HEK293T (cell line): ENCODE measurements at regions not wholly inside any gene's neighbourhood (a gene's known extent, or its start where the extent isn't known, plus 50 kb on each side); places are given as distances from the start of the nearest gene placed in this dataset.

Experiments used
- CTCF ChIA-PET: fragments of 350-600 bp; formaldehyde crosslinking; extraction: SDS; loops from one replicate; lab custom pipeline; 2021; ENCODE audit warnings: antibody characterized with exemption, inconsistent platforms; lab: Yijun Ruan, JAX
- POLR2A ChIA-PET: fragments of 350-600 bp; formaldehyde crosslinking; extraction: SDS; loops from one replicate; lab custom pipeline; 2020; ENCODE audit warnings: antibody characterized with exemption, inconsistent platforms; lab: Yijun Ruan, JAX
- DNase-seq: peaks from one replicate; pipeline ENCODE4 v3.0.0; 2012; ENCODE audit warnings: mixed read lengths; ENCODE audit errors: extremely low spot score
- ARNT ChIP-seq: fragments of 450-650 bp; IDR thresholded peaks from 2 replicates; pipeline ENCODE4 v1.6.1; 2017; ENCODE audit warnings: mild to moderate bottlenecking
- BHLHE40 ChIP-seq: fragments of 450-650 bp; IDR thresholded peaks from 2 replicates; pipeline ENCODE4 v1.6.1; 2016; ENCODE audit warnings: mild to moderate bottlenecking, moderate library complexity, borderline replicate concordance
- CTBP1 ChIP-seq: fragments of 450-650 bp; IDR thresholded peaks from 2 replicates; pipeline ENCODE4 v1.6.1; 2016; ENCODE audit warnings: borderline replicate concordance
- ELF4 ChIP-seq: fragments of 450-650 bp; IDR thresholded peaks from 2 replicates; pipeline ENCODE4 v1.6.1; 2017; ENCODE audit warnings: antibody characterized with exemption
- FOXA1 ChIP-seq: fragments of 450-650 bp; IDR thresholded peaks from 2 replicates; pipeline ENCODE4 v1.6.1; 2016; ENCODE audit warnings: mild to moderate bottlenecking
- FOXK2 ChIP-seq: fragments of 450-650 bp; IDR thresholded peaks from 2 replicates; pipeline ENCODE4 v1.6.1; 2016; ENCODE audit warnings: mild to moderate bottlenecking
- FOXM1 ChIP-seq: fragments of 450-650 bp; IDR thresholded peaks from 2 replicates; pipeline ENCODE4 v1.6.1; 2017; ENCODE audit warnings: mild to moderate bottlenecking, borderline replicate concordance
- HDGF ChIP-seq: fragments of 450-650 bp; IDR thresholded peaks from 2 replicates; pipeline ENCODE4 v1.6.1; 2017; ENCODE audit warnings: antibody characterized with exemption, borderline replicate concordance
- L3MBTL2 ChIP-seq: fragments of 450-650 bp; conservative IDR thresholded peaks from 2 replicates; pipeline ENCODE4 v1.6.1; 2016; ENCODE audit warnings: mild to moderate bottlenecking
- LEF1 ChIP-seq: fragments of 450-650 bp; IDR thresholded peaks from 2 replicates; pipeline ENCODE4 v1.6.1; 2017; ENCODE audit warnings: mild to moderate bottlenecking, borderline replicate concordance
- NFRKB ChIP-seq: fragments of 450-650 bp; IDR thresholded peaks from 2 replicates; pipeline ENCODE4 v1.6.1; 2016; ENCODE audit warnings: mild to moderate bottlenecking, moderate library complexity
- PKNOX1 ChIP-seq: fragments of 450-650 bp; IDR thresholded peaks from 2 replicates; pipeline ENCODE4 v1.6.1; 2016
- SP1 ChIP-seq: fragments of 450-650 bp; IDR thresholded peaks from 2 replicates; pipeline ENCODE4 v1.6.1; 2017
- SUZ12 ChIP-seq: fragments of 450-650 bp; IDR thresholded peaks from 2 replicates; pipeline ENCODE4 v1.6.1; 2016; ENCODE audit warnings: mild to moderate bottlenecking
- TARDBP ChIP-seq: fragments of 450-650 bp; IDR thresholded peaks from 2 replicates; pipeline ENCODE4 v1.6.1; 2016
- ZNF384 ChIP-seq: fragments of 450-650 bp; IDR thresholded peaks from 2 replicates; pipeline ENCODE4 v1.6.1; 2016

GRCh38 chr2:111710613-111711012 is 173.4 kb downstream of the ANAPC1 start:
- TF ChIP-seq TARDBP (no peak), FOXK2 (no peak), L3MBTL2 (no peak), NFRKB (no peak), FOXM1 (no peak), HDGF (no peak), ARNT (no peak), ELF4 (no peak), CTBP1 (no peak), PKNOX1 (no peak), ZNF384 (no peak), SP1 (no peak), LEF1 (no peak), FOXA1 (no peak)
- ChIA-PET CTCF (no interaction called here), POLR2A (no interaction called here)
- no peak for DNase-seq

DNA sequence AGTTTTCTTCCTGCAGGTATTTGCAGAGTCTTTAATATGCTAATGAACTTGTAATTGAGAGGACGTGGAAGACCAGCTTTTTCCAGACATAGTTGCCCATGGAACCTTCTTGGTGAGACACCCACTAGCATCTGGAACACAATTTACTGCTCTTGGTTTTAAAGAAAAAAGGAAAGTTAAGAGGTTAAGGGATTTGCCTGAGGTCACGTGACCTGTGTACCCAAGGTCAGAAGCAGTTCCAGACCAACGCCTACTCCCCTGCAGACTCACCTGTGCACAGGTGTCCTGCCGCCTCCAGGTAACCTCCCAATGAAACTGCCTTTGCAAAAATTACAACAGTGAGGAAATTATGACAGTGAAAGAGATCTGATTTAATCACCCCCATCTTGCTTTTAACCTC is 172.7 kb downstream of the ANAPC1 start:
- no peak for TF ChIP-seq FOXK2
- POLR2A ChIA-PET = no interaction called here
- CTCF ChIA-PET = no interaction called here
- no peak for DNase-seq

DNA sequence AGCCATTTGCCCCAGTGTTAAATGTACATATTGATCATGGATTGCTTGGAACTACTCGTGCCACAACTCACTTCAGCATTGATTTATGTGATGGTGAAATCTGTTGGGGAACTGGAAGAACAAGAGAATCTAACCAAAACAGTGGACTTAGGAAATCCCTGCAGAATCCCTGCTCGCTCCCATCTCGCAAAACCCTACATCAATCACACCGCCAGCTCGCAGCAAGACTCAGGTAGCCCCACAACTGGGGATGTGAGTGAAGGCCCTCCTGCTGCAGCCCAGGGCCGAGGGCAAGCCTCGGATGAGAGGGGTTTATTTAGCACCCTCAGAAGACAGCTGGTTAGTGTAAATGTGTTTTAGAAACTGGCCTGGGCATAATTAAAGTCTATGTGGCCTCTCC is 171.6 kb downstream of the ANAPC1 start:
- TF ChIP-seq ARNT (no peak), ELF4 (no peak), CTBP1 (no peak), HDGF (no peak), BHLHE40 (no peak), FOXA1 (no peak), NFRKB (no peak), PKNOX1 (no peak), ZNF384 (no peak), FOXK2 (no peak), SP1 (no peak), TARDBP (no peak)
- CTCF ChIA-PET = no interaction called here
- DNase-seq = no peak
- POLR2A ChIA-PET = no interaction called here

GRCh38 chr2:111712940-111713515 is 171.0 kb downstream of the ANAPC1 start:
- ChIA-PET POLR2A (no interaction called here), CTCF (no interaction called here)
- TF ChIP-seq SUZ12 (no peak), SP1 (no peak), FOXK2 (no peak), LEF1 (no peak), PKNOX1 (no peak), TARDBP (no peak)
- DNase-seq = no peak

- POLR2A ChIA-PET = no interaction called here
- CTCF ChIA-PET = no interaction called here
- no peak for TF ChIP-seq LEF1
- DNase-seq = no peak
Observed at GRCh38 chr2:111715987-111716904, 167.7 kb downstream of the ANAPC1 start.

DNA sequence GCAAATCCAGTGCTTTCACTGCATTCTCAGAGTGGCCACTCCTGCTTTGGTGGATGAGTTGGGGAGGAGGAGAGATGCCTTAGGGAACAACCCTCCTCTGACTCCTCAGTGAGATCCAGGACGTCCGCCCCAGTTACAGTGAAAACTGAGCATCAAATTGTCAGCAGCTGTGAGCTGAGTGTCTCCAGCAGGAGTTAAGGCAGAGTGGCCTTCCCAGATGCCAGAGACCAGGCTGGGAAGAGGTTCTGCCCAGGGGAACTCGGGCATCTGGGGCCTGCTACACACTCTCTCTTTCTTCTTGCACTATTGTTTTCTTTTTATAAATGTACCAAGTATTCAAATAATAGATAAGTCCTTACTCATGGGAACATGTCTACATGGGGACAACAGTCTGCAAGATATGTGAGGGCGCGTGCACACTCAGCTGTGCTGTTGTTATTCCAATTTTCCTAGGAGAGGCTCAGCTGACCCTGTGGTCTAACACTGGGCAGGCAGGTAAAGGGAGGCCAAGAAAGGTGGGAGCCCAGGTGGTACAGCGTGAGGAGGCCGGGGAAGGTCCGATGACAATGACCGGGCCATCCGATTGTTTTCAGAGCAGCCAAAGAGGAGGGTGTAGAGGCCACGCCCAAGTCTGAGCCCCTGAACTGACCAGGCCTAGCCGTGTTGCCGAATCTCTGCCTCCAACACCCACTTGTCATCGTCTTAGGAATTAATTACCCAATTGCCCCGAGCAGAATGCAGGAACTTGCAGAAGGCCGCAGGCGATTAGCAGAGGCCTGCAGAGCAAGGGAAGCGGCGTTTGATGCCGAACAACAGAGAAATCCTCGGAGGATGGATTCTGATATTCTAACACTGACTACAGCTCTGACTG is 166.9 kb downstream of the ANAPC1 start:
- CTCF ChIA-PET = interaction anchor here (0.7 kb wide), 1 partner anchor 60 kb away, joined by 3 read pairs; no protein-coding TSS in a partner anchor
- no peak for DNase-seq
- POLR2A ChIA-PET = no interaction called here
- no peak for TF ChIP-seq FOXM1
- TF ChIP-seq HDGF = no peak
- no peak for TF ChIP-seq ARNT
- no peak for TF ChIP-seq SP1
- no peak for TF ChIP-seq CTBP1
- TF ChIP-seq FOXA1 = no peak
- no peak for TF ChIP-seq NFRKB
